MM.1S (cell line): ENCODE measurements at regions not wholly inside any gene's neighbourhood (a gene's known extent, or its start where the extent isn't known, plus 50 kb on each side); places are given as distances from the start of the nearest gene placed in this dataset.

Experiments
- CTCF ChIP-seq: fragments of 300-600 bp; sonication (generic); IDR thresholded peaks from 2 replicates; pipeline ENCODE4 v1.5.1; 2016; ENCODE audit warnings: antibody characterized with exemption, low read length, mixed read lengths
- EZH2 ChIP-seq: fragments of 300-600 bp; sonication (generic); optimal IDR thresholded peaks from 2 replicates; pipeline ENCODE3; 2017; ENCODE audit warnings: low read depth, mild to moderate bottlenecking, antibody characterized with exemption, low read length, mixed read lengths
- EZH2phosphoT487 ChIP-seq: fragments of 300-600 bp; sonication (generic); IDR thresholded peaks from 2 replicates; pipeline ENCODE4 v1.6.1; 2018; ENCODE audit warnings: antibody characterized with exemption, low read length

- no peak for TF ChIP-seq CTCF
- TF ChIP-seq EZH2: no peak
- no peak for TF ChIP-seq EZH2phosphoT487
Measured at GRCh38 chr10:78203915-78204818, 170.5 kb downstream of the RPS24 start.
